NB4 (cell line): ENCODE measurements at regions not wholly inside any gene's neighbourhood (a gene's known extent, or its start where the extent isn't known, plus 50 kb on each side); places are given as distances from the start of the nearest gene placed in this dataset.

Experiments
- CTCF ChIP-seq: IDR thresholded peaks from one replicate; pipeline ENCODE4 v1.5.1; 2012; ENCODE audit warnings: low read depth, low read length
- POLR2A ChIP-seq: IDR thresholded peaks from 2 replicates; pipeline ENCODE4 v1.6.1; 2011; ENCODE audit warnings: mild to moderate bottlenecking; ENCODE audit not compliant: insufficient read length; ENCODE audit errors: extremely low read depth

GRCh38 chr13:84443463-84443862, 561.2 kb upstream of the SLITRK1 start:
- TF ChIP-seq CTCF (no peak), POLR2A (no peak)
